PC-3 (cell line): ENCODE measurements at regions not wholly inside any gene's neighbourhood (a gene's known extent, or its start where the extent isn't known, plus 50 kb on each side); places are given as distances from the start of the nearest gene placed in this dataset.

Experiments used
- CTCF ChIP-seq: fragments of 300-600 bp; sonication (generic); conservative IDR thresholded peaks from 2 replicates; pipeline ENCODE4 v1.5.1; 2017; ENCODE audit warnings: antibody characterized with exemption, low read depth, mild to moderate bottlenecking, low read length
- EZH2 ChIP-seq: fragments of 300-600 bp; sonication (generic); IDR thresholded peaks from one replicate; pipeline ENCODE4 v1.6.1; 2017; ENCODE audit warnings: antibody characterized with exemption, mild to moderate bottlenecking, low read length; ENCODE audit not compliant: unreplicated experiment
- EZH2phosphoT487 ChIP-seq: fragments of 300-600 bp; sonication (generic); IDR thresholded peaks from 2 replicates; pipeline ENCODE4 v1.6.1; 2018; ENCODE audit warnings: mild to moderate bottlenecking, antibody characterized with exemption, low read length, borderline replicate concordance

GRCh38 chr11:27203077-27203647 is 159.9 kb downstream of the CCDC34 start:
- TF ChIP-seq CTCF (no peak), EZH2 (no peak), EZH2phosphoT487 (no peak)
